ENCODE measurements at regions not wholly inside any gene's neighbourhood (a gene's known extent, or its start where the extent isn't known, plus 50 kb on each side); places are given as distances from the start of the nearest gene placed in this dataset.

- Histone ChIP-seq H3K79me2 (ENCODE audit: control insufficient read depth, insufficient read depth, low read length) (no peaks in the 10 kb centered on the region), H3K9me1 (replicated peaks; ENCODE audit: control insufficient read depth, extremely low read depth, insufficient read depth, low read length) (no peaks in the 10 kb centered on the region), H3K4me1 (ENCODE audit: control insufficient read depth, extremely low read depth, insufficient read depth, low read length) (no peaks in the 10 kb centered on the region), H3K36me3 (ENCODE audit: control insufficient read depth in 2 of 2, extremely low read depth in 1 of 2, insufficient read depth in 2 of 2, low read length in 2 of 2) (no peaks in the 10 kb centered on the region), H3K4me2 (ENCODE audit: insufficient read depth, low read length) (no peak overlapping the region), H2AFZ (ENCODE audit: low read depth, low read length) (no peak overlapping the region), H3K27ac (ENCODE audit: insufficient read depth, low read depth, low read length) (no peak overlapping the region), H3K4me3 (replicated peaks in 1 of 3; ENCODE audit: insufficient read depth in 1 of 3, low read depth in 1 of 3, low read length in 3 of 3) (no peak overlapping the region), H3K9me3 (replicated peaks; ENCODE audit: control insufficient read depth, insufficient read depth, low read length) (no peaks in the 10 kb centered on the region), H3K9ac (replicated peaks; ENCODE audit: extremely low read depth, insufficient read depth, low read length) (no peak overlapping the region), H3K27me3 (ENCODE audit: control insufficient read depth in 2 of 2, insufficient read depth in 2 of 2, low read length in 2 of 2) (peaks cover 3 to 8% of the 10 kb centered on the region in 2 experiments), H4K20me1 (replicated peaks; ENCODE audit: control insufficient read depth, extremely low read depth, insufficient read depth, low read length) (no peaks in the 10 kb centered on the region)
- no peak for DNase-seq (ENCODE audit: low read depth, low spot score)
- intact Hi-C loops (cut with micrococcal nuclease) (no loop called here), dilution Hi-C loops (cut with MboI; ENCODE audit: extremely low pct_ligation_motif_present, low sequenced_read_pairs) (no loop called here)
- TF ChIP-seq FOS (IDR thresholded peaks at IDR 0.05; ENCODE audit: borderline replicate concordance, insufficient read depth, low read length) (no peak), JUN (IDR thresholded peaks at IDR 0.05; ENCODE audit: borderline replicate concordance, insufficient read depth, insufficient read length, low read depth) (no peak), EZH2 (IDR thresholded peaks at IDR 0.05; ENCODE audit: borderline replicate concordance, low read depth, low read length, severe bottlenecking) (no peak), POLR2AphosphoS5 (IDR thresholded peaks at IDR 0.05; ENCODE audit: insufficient read depth, low read depth, low read length) (no peak), GATA2 (IDR thresholded peaks at IDR 0.05; ENCODE audit: insufficient read depth, insufficient read length, low read depth, low read length) (no peak), CTCF (IDR thresholded peaks at IDR 0.05; ENCODE audit: extremely low read depth in 1 of 2, insufficient read depth in 1 of 2, low read depth in 1 of 2, low read length in 2 of 2) (no peak), MYC (IDR thresholded peaks at IDR 0.05; ENCODE audit: low read depth, low read length) (no peak), POLR2A (IDR thresholded peaks at IDR 0.05; ENCODE audit: low read depth, low read length) (no peak), MAX (IDR thresholded peaks at IDR 0.05; ENCODE audit: insufficient read depth, insufficient read length) (no peak)
- ChIA-PET POLR2A (no interaction called here), CTCF (interaction anchor here (0.9 to 1.9 kb wide), 2 partner anchors 111 to 212 kb away, joined by 3 to 5 read pairs; no protein-coding TSS in a partner anchor)
- no peak for FAIRE-seq
- no TSS peak for BruUV-seq (replicated peaks)
Measured at GRCh38 chr6:16873698-16874097, 112.4 kb upstream of the ATXN1 start.

All from endothelial cell of umbilical vein (primary cell).